WTC11 (cell line): ENCODE measurements at regions not wholly inside any gene's neighbourhood (a gene's known extent, or its start where the extent isn't known, plus 50 kb on each side); places are given as distances from the start of the nearest gene placed in this dataset.

Experiments used
- ATAC-seq: fragments of 200-7000 bp; cut with Tn5 transposase; 2 replicates; pipeline ENCODE4 v1.10.0; 2021; ENCODE audit warnings: mild to moderate bottlenecking, moderate library complexity
- CTCF ChIA-PET: fragments of 300-600 bp; sonication (Branson Sonifier 250); formaldehyde crosslinking; loops from one replicate; lab custom pipeline; 2021; ENCODE audit warnings: antibody characterized with exemption; lab: Charles Lee
- POLR2A ChIA-PET: fragments of 350-600 bp; sonication (Branson Sonifier 250); formaldehyde crosslinking; loops from one replicate; lab custom pipeline; 2021; ENCODE audit warnings: antibody characterized with exemption; lab: Charles Lee
- DNase-seq: peaks from one replicate; pipeline ENCODE4 v3.0.0; 2021; ENCODE audit warnings: low spot score
- H3K27ac Mint-ChIP-seq: 2 replicates; pipeline ENCODE4 v1.8.0; 2021; ENCODE audit warnings: mixed read lengths
- H3K27me3 Mint-ChIP-seq: 2 replicates; pipeline ENCODE4 v1.8.0; 2021; ENCODE audit warnings: low read depth, mild to moderate bottlenecking, moderate library complexity, mixed read lengths
- H3K36me3 Mint-ChIP-seq: 2 replicates; pipeline ENCODE4 v1.8.0; 2021; ENCODE audit warnings: mixed read lengths
- H3K4me1 Mint-ChIP-seq: 2 replicates; pipeline ENCODE4 v1.8.0; 2022; ENCODE audit warnings: mixed read lengths
- H3K4me3 Mint-ChIP-seq: 2 replicates; pipeline ENCODE4 v1.8.0; 2021; ENCODE audit warnings: mild to moderate bottlenecking, moderate library complexity, mixed read lengths
- H3K9me3 Mint-ChIP-seq: 2 replicates; pipeline ENCODE4 v1.8.0; 2021; ENCODE audit warnings: mixed read lengths
- ATF2 ChIP-seq: sonication (generic); formaldehyde crosslinking; IDR thresholded peaks from 2 replicates; pipeline ENCODE4 v1.8.1; 2022; ENCODE audit warnings: low read depth, missing genetic modification reagents, borderline replicate concordance
- ATF6 ChIP-seq: sonication (generic); formaldehyde crosslinking; IDR thresholded peaks from 2 replicates; pipeline ENCODE4 v1.8.1; 2023; ENCODE audit warnings: mild to moderate bottlenecking, missing genetic modification reagents
- CREB1 ChIP-seq: sonication (generic); formaldehyde crosslinking; IDR thresholded peaks from 2 replicates; pipeline ENCODE4 v1.8.0; 2023; ENCODE audit warnings: mild to moderate bottlenecking, missing genetic modification reagents
- FOXK1 ChIP-seq: sonication (generic); formaldehyde crosslinking; IDR thresholded peaks from 2 replicates; pipeline ENCODE4 v1.8.0; 2022; ENCODE audit warnings: mild to moderate bottlenecking, moderate library complexity, missing genetic modification reagents
- FOXP4 ChIP-seq: sonication (generic); formaldehyde crosslinking; IDR thresholded peaks from 2 replicates; pipeline ENCODE4 v1.8.0; 2022; ENCODE audit warnings: mild to moderate bottlenecking, missing genetic modification reagents
- GTF2I ChIP-seq: fragments of 250-450 bp; sonication (Bioruptor Pico); conservative IDR thresholded peaks from 2 replicates; pipeline ENCODE4 v1.4.0; 2021; ENCODE audit warnings: mild to moderate bottlenecking
- HMGA2 ChIP-seq: fragments of 250-450 bp; sonication (Bioruptor Pico); IDR thresholded peaks from 2 replicates; pipeline ENCODE4 v1.4.0; 2021; ENCODE audit warnings: mild to moderate bottlenecking, moderate library complexity
- IRF1 ChIP-seq: sonication (generic); formaldehyde crosslinking; IDR thresholded peaks from 2 replicates; pipeline ENCODE4 v1.8.0; 2023; ENCODE audit warnings: missing genetic modification reagents
- IRF2 ChIP-seq: sonication (generic); formaldehyde crosslinking; IDR thresholded peaks from 2 replicates; pipeline ENCODE4 v1.8.0; 2022; ENCODE audit warnings: low read depth, missing genetic modification reagents, borderline replicate concordance
- NR2C2 ChIP-seq: sonication (generic); formaldehyde crosslinking; IDR thresholded peaks from 2 replicates; pipeline ENCODE4 v1.8.0; 2022; ENCODE audit warnings: mild to moderate bottlenecking, missing genetic modification reagents
- NR3C1 ChIP-seq: sonication (generic); formaldehyde crosslinking; conservative IDR thresholded peaks from 2 replicates; pipeline ENCODE4 v1.8.1; 2023; ENCODE audit warnings: low read depth, mild to moderate bottlenecking, missing genetic modification reagents
- PRDM15 ChIP-seq: sonication (generic); formaldehyde crosslinking; IDR thresholded peaks from 2 replicates; pipeline ENCODE4 v1.8.0; 2022; ENCODE audit warnings: missing genetic modification reagents
- PRRX2 ChIP-seq: fragments of 250-450 bp; sonication (Bioruptor Pico); IDR thresholded peaks from 2 replicates; pipeline ENCODE4 v1.8.0; 2021; ENCODE audit warnings: mild to moderate bottlenecking
- RORB ChIP-seq: fragments of 250-450 bp; sonication (Bioruptor Pico); IDR thresholded peaks from 2 replicates; pipeline ENCODE4 v1.9.0; 2021; ENCODE audit warnings: mild to moderate bottlenecking
- SP1 ChIP-seq: sonication (generic); formaldehyde crosslinking; conservative IDR thresholded peaks from 2 replicates; pipeline ENCODE4 v1.8.1; 2022; ENCODE audit warnings: missing genetic modification reagents
- TCF7 ChIP-seq: sonication (generic); formaldehyde crosslinking; IDR thresholded peaks from 2 replicates; pipeline ENCODE4 v1.8.0; 2022; ENCODE audit warnings: mild to moderate bottlenecking, low read depth, missing genetic modification reagents, moderate library complexity
- TP53 ChIP-seq: sonication (generic); formaldehyde crosslinking; IDR thresholded peaks from 2 replicates; pipeline ENCODE4 v1.8.1; 2023; ENCODE audit warnings: mild to moderate bottlenecking, missing genetic modification reagents
- ZMAT4 ChIP-seq: fragments of 250-450 bp; sonication (Bioruptor Pico); IDR thresholded peaks from 2 replicates; pipeline ENCODE4 v1.9.0; 2021; ENCODE audit warnings: mild to moderate bottlenecking
- ZNF121 ChIP-seq: sonication (generic); formaldehyde crosslinking; IDR thresholded peaks from 2 replicates; pipeline ENCODE4 v1.8.0; 2023; ENCODE audit warnings: missing genetic modification reagents
- ZNF138 ChIP-seq: sonication (generic); formaldehyde crosslinking; conservative IDR thresholded peaks from 2 replicates; pipeline ENCODE4 v1.8.1; 2022; ENCODE audit warnings: mild to moderate bottlenecking, moderate library complexity, missing genetic modification reagents
- ZNF317 ChIP-seq: sonication (generic); formaldehyde crosslinking; IDR thresholded peaks from 2 replicates; pipeline ENCODE4 v1.8.1; 2023; ENCODE audit warnings: low read depth, mild to moderate bottlenecking, moderate library complexity, missing genetic modification reagents, borderline replicate concordance
- ZNF416 ChIP-seq: fragments of 250-450 bp; sonication (Bioruptor Pico); IDR thresholded peaks from 2 replicates; pipeline ENCODE4 v1.9.0; 2021; ENCODE audit warnings: mild to moderate bottlenecking, inconsistent platforms
- TF ChIP-seq, protein P1 (sequence below): sonication (generic); formaldehyde crosslinking; IDR thresholded peaks from 2 replicates; pipeline ENCODE4 v1.8.1; 2023; ENCODE audit warnings: mild to moderate bottlenecking, missing genetic modification reagents, moderate library complexity

GRCh38 chr4:148813289-148813688 is 371.1 kb upstream of the NR3C2 start:
- Mint-ChIP-seq H3K36me3 (no peaks in the 10 kb centered on the region; the same call in 1 of the 2 replicates), H3K4me3 (no peak overlapping the region), H3K27me3 (no peaks in the 10 kb centered on the region), H3K4me1 (no peaks in the 10 kb centered on the region), H3K9me3 (peaks cover 7% of the 10 kb centered on the region), H3K27ac (no peak overlapping the region)
- DNase-seq (no peak), ATAC-seq (no peak)
- CTCF ChIA-PET = no interaction called here
- TF ChIP-seq RORB (CRISPR knock-in tag) = no peak
- no peak for TF ChIP-seq ZNF317
- TF ChIP-seq FOXP4 (CRISPR knock-in tag) = no peak
- no peak for TF ChIP-seq ZNF121 (CRISPR knock-in tag)
- no peak for TF ChIP-seq IRF1
- no peak for TF ChIP-seq FOXK1 (CRISPR knock-in tag)
- no peak for TF ChIP-seq SP1 (CRISPR knock-in tag)
- TF ChIP-seq GTF2I (CRISPR knock-in tag) = no peak
- TF ChIP-seq PRDM15 (CRISPR knock-in tag) = no peak
- TF ChIP-seq NR2C2 = no peak
- POLR2A ChIA-PET = no interaction called here

DNA sequence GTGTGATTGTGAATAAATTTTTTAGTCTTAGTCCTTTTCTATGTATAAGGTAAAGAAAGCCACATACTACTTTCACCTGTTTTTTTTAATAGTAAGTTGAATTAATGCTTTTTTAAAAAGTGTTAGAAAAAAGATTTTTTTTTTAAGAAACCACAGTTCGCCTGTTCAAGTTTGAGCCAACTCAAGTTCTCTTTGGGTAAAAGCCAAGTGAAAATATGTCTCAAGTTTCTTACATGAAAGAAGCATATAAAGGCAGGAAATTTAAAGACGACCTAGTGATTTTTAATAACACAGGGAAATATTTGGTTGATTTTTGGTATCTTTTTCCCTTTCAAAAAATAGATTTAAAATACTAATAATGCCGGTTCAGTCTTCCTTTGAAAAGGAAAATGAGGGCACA is 369.9 kb upstream of the NR3C2 start:
- TF ChIP-seq TP53 (CRISPR knock-in tag) (no peak), NR3C1 (CRISPR knock-in tag) (no peak), CREB1 (no peak), ZNF138 (CRISPR knock-in tag) (no peak)
- TF ChIP-seq, protein P1, sequence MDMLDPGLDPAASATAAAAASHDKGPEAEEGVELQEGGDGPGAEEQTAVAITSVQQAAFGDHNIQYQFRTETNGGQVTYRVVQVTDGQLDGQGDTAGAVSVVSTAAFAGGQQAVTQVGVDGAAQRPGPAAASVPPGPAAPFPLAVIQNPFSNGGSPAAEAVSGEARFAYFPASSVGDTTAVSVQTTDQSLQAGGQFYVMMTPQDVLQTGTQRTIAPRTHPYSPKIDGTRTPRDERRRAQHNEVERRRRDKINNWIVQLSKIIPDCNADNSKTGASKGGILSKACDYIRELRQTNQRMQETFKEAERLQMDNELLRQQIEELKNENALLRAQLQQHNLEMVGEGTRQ = no peak
- TF ChIP-seq, all 79 proteins: peak for 0
- CTCF ChIA-PET = no interaction called here
- DNase-seq (no peak), ATAC-seq (no peak)
- POLR2A ChIA-PET = no interaction called here
- no peak overlapping the region for H3K27ac Mint-ChIP-seq
- no peaks in the 10 kb centered on the region; the same call in 1 of the 2 replicates for H3K36me3 Mint-ChIP-seq
- no peaks in the 10 kb centered on the region for H3K4me1 Mint-ChIP-seq
- H3K4me3 Mint-ChIP-seq = no peak overlapping the region
- peaks cover 6% of the 10 kb centered on the region for H3K9me3 Mint-ChIP-seq
- H3K27me3 Mint-ChIP-seq = no peaks in the 10 kb centered on the region

DNA sequence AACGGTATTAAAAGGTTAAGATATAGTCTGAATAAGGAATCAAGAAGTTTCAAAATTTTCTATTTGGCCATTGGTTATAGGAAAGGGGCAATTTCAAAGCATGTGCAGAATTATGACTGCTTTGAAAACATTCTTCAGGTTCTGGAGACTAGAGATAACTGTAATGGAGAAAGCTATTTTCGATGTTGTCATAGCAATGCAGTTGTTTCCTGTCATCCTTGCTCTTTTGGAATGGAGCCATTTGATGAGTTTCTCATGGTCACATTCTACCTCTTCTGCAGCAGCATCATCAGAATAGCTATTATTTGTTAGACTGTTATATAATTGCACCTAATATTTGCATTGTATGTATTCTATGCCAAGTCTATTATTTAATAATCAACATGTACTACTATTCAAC is 368.2 kb upstream of the NR3C2 start:
- Mint-ChIP-seq H3K27me3 (no peaks in the 10 kb centered on the region), H3K27ac (no peak overlapping the region), H3K4me3 (no peak overlapping the region), H3K36me3 (peaks cover 10% of the 10 kb centered on the region), H3K9me3 (peaks cover 17% of the 10 kb centered on the region), H3K4me1 (no peaks in the 10 kb centered on the region)
- CTCF ChIA-PET = no interaction called here
- ATAC-seq (no peak), DNase-seq (no peak)
- POLR2A ChIA-PET = no interaction called here
- TF ChIP-seq RORB (CRISPR knock-in tag) = no peak
- no peak for TF ChIP-seq ZMAT4 (CRISPR knock-in tag)
- no peak for TF ChIP-seq ZNF416 (CRISPR knock-in tag)
- TF ChIP-seq PRRX2 = no peak
- TF ChIP-seq GTF2I (CRISPR knock-in tag) = no peak
- no peak for TF ChIP-seq IRF2
- TF ChIP-seq ATF2 = no peak
- no peak for TF ChIP-seq TCF7 (CRISPR knock-in tag)
- TF ChIP-seq HMGA2 (CRISPR knock-in tag) = no peak
- TF ChIP-seq ATF6 (CRISPR knock-in tag) = no peak
